Thoracic aorta (tissue), 2 donors: ENCODE measurements at regions not wholly inside any gene's neighbourhood (a gene's known extent, or its start where the extent isn't known, plus 50 kb on each side); places are given as distances from the start of the nearest gene placed in this dataset.

ENCODE experiments used
- ATAC-seq: fragments of 150-250 bp; one replicate; pipeline ENCODE4 v1.8.0; 2017; ENCODE audit warnings: low read depth; ENCODE audit not compliant: insufficient number of reproducible peaks, low FRiP score
- DNase-seq: peaks from one replicate; pipeline ENCODE4 v3.0.0-alpha.2; 2020; ENCODE audit warnings: low spot score
- H3K27ac ChIP-seq, 2 donors: fragments of 200-600 bp; sonication (generic); 1 replicate in 1 of 2; 2 replicates in 1 of 2; pipeline ENCODE4 v1.5.1; 2016; ENCODE audit warnings: mild to moderate bottlenecking in 2 of 2, moderate library complexity in 2 of 2
- H3K27me3 ChIP-seq: fragments of 200-600 bp; sonication (generic); replicated peaks from 2 replicates; pipeline ENCODE4 v1.6.0; 2016; ENCODE audit warnings: mild to moderate bottlenecking; ENCODE audit not compliant: insufficient read depth
- H3K36me3 ChIP-seq: fragments of 200-600 bp; sonication (generic); one replicate; pipeline ENCODE4 v1.5.1; 2016
- H3K4me1 ChIP-seq, 2 donors: fragments of 200-600 bp; sonication (generic); 1 replicate in 1 of 2; 2 replicates in 1 of 2; pipeline versions ENCODE4 v1.5.1 to v1.6.0; 2016; ENCODE audit warnings: low read depth in 2 of 2, mild to moderate bottlenecking in 1 of 2; ENCODE audit not compliant: control insufficient read depth in 1 of 2
- H3K4me3 ChIP-seq: fragments of 200-600 bp; sonication (generic); 2 replicates; pipeline ENCODE4 v1.5.1; 2016; ENCODE audit warnings: mild to moderate bottlenecking
- H3K9me3 ChIP-seq: fragments of 200-600 bp; sonication (generic); 2 replicates; pipeline ENCODE4 v1.5.1; 2016
- TF ChIP-seq, protein P1 (sequence below): fragments of 200-600 bp; sonication (generic); IDR thresholded peaks from one replicate; pipeline ENCODE4 v1.5.1; 2019; ENCODE audit warnings: antibody characterized with exemption

DNA sequence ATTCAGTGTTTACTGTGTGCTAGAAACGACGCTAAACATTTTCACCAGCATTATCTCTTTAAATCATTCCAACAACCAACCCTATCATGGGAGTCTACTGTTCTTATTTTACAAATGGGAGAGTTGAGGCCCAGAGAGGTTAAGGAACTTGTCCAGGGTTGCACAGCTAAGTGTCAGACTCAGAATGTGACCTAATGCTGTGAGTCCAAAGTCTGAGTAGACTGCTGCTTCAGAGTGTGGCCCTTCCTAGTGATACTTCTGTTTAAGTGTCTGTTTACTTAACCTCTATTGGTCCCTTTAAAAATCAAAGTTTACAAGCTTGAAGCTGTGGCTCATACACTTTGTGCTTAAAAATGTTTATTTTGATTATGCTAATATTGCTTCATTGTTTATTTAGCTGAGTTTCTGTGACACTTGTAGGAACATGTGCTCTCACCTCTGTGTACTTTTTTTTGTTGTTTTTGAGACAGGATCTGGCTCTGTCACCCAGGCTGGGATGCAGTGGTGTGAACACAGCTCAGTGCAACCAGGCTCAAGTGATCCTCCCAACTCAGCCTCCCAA is 84.4 kb upstream of the SYPL1 start:
- Histone ChIP-seq H3K9me3 (no peaks in the 10 kb centered on the region), H3K27me3 (no peaks in the 10 kb centered on the region), H3K27ac (no peak overlapping the region), H3K4me3 (no peak overlapping the region), H3K4me1 (peaks cover 10 to 24% of the 10 kb centered on the region in 2 donors), H3K36me3 (no peaks in the 10 kb centered on the region)
- ATAC-seq (no peak), DNase-seq (no peak)
- TF ChIP-seq, protein P1, sequence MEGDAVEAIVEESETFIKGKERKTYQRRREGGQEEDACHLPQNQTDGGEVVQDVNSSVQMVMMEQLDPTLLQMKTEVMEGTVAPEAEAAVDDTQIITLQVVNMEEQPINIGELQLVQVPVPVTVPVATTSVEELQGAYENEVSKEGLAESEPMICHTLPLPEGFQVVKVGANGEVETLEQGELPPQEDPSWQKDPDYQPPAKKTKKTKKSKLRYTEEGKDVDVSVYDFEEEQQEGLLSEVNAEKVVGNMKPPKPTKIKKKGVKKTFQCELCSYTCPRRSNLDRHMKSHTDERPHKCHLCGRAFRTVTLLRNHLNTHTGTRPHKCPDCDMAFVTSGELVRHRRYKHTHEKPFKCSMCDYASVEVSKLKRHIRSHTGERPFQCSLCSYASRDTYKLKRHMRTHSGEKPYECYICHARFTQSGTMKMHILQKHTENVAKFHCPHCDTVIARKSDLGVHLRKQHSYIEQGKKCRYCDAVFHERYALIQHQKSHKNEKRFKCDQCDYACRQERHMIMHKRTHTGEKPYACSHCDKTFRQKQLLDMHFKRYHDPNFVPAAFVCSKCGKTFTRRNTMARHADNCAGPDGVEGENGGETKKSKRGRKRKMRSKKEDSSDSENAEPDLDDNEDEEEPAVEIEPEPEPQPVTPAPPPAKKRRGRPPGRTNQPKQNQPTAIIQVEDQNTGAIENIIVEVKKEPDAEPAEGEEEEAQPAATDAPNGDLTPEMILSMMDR = no peak

DNA sequence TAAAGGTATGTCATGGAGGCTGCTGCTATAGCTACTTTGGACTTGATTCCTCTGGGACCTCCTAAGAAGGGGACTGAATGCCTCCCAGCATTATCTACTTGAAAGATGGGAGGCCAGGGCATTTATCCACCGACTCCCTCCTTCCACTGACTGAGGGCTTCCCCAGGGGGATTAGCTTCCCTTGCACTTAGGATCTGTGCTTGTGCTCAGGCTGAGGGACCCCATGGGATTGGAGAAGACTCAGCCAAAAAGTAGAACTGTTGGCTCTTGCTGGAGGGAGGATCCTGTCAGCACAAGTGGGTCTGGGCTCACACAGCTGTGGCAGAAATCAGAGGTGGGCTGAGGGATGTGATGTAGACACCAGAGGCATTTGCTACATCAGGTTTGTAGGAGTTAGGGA is 81.5 kb upstream of the SYPL1 start:
- Histone ChIP-seq H3K27ac (no peak overlapping the region), H3K4me1 (peaks cover under 1 to 9% of the 10 kb centered on the region in 2 donors), H3K4me3 (no peak overlapping the region), H3K9me3 (no peaks in the 10 kb centered on the region), H3K36me3 (no peaks in the 10 kb centered on the region), H3K27me3 (no peaks in the 10 kb centered on the region)
- no peak for ATAC-seq
- no peak for DNase-seq
- TF ChIP-seq, protein P1 = no peak

DNA sequence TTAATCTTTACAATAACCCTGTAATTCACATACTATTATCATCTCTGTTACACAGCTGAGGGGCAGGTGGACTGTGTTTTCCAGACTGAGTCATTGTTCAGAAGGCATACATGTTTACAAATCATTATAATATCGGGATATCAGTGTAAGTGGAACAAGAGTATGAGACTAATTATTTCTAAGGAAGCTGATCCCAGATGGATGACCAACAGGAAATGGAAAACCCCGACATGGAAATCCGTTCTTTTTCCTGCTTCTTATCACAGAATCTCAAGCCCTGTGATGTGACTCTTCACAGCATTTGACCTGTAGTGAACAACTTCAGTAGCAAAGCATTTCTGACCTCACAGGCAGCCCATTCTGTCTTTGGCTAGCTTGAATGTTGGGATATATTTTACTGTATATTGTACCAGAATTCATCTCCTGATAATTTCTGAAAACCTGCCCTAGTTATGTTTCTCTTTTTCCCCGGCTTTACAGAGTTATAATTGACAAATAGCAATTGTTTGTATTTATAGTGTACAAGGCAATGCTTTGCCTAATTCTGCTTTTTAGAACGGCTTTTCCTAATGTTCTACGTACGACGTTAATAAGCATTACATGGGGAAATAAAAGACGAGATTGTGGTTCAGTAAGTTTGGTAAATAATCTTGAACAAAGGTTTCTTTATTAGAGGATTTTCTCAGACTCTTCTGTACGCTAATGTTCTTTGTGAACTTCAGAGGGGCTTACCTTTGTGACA is 78.6 kb upstream of the SYPL1 start:
- Histone ChIP-seq H3K36me3 (no peaks in the 10 kb centered on the region), H3K9me3 (no peaks in the 10 kb centered on the region), H3K27ac (no peak overlapping the region), H3K4me1 (no peaks in the 10 kb centered on the region), H3K27me3 (no peaks in the 10 kb centered on the region), H3K4me3 (no peak overlapping the region)
- ATAC-seq (no peak), DNase-seq (no peak)
- TF ChIP-seq, protein P1 = no peak

DNA sequence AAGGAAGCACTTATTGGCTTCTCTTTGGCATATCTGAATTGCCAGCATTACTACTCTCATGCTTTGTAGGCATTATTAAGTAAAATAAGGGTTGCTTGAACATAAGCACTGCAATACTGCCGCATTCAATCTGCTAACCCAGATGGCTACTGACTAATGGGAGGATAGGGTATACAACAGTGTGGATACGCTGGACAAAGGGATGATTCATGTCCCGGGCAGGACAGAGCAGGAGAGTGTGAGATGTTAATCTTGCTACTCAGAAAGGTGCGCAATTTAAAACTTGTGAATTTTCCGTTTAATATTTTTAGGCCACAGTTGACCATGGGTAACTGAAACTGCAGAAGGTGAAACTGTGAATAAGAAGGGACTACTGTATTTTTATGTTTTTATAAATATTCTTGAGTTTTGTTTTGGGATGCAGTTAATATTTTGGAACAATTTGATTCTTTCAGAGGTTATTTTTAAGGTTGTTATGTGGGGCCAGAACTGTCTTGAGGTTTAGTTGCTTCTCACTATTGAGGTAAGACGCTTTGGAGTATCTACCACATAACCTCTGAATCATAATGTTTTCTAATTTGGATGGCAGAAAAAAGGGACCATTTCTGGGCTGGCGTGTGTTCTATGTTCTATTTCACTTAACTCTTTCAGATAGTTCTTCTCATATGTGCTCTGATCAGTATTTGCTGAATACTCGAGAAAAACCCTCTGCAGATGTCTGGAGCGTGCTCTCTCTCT is 75.7 kb upstream of the SYPL1 start:
- Histone ChIP-seq H3K9me3 (no peaks in the 10 kb centered on the region), H3K4me3 (no peak overlapping the region), H3K36me3 (no peaks in the 10 kb centered on the region), H3K4me1 (no peaks in the 10 kb centered on the region), H3K27ac (no peak overlapping the region), H3K27me3 (no peaks in the 10 kb centered on the region)
- ATAC-seq = no peak
- TF ChIP-seq, protein P1 = no peak
- DNase-seq = no peak

DNA sequence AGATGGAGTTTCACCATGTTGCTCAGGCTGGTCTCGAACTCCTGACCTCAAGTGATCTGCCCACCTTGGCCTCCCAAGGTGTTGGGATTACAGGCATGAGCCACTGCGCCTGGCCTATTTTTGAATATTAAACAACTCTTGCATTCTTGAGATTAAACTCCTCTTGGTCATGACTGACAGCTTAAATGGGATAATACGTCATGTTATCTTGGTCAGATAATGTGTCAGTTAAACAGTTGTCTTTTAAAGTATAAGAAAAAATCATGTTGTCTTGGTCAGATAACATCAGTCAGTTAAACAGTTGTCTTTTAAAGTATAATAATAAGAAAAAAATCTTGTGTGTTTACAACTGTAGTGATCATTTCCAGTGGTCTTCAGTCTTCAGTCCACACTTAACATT is 73.6 kb upstream of the SYPL1 start:
- H3K36me3 ChIP-seq = no peaks in the 10 kb centered on the region
- no peak for ATAC-seq
- no peak for DNase-seq
- H3K4me3 ChIP-seq = no peak overlapping the region
- no peaks in the 10 kb centered on the region for H3K27me3 ChIP-seq
- TF ChIP-seq, protein P1 = no peak
- no peak overlapping the region for H3K27ac ChIP-seq
- H3K9me3 ChIP-seq = no peaks in the 10 kb centered on the region
- no peaks in the 10 kb centered on the region for H3K4me1 ChIP-seq
